Osteocyte (in vitro differentiated cells): ENCODE measurements at regions not wholly inside any gene's neighbourhood (a gene's known extent, or its start where the extent isn't known, plus 50 kb on each side); places are given as distances from the start of the nearest gene placed in this dataset.

Experiments used
- DNase-seq: peaks from one replicate; pipeline ENCODE4 v3.0.0; 2021; ENCODE audit warnings: mixed read lengths; ENCODE audit not compliant: unreplicated experiment; ENCODE audit errors: extremely low spot score
- H3K27ac Mint-ChIP-seq: one replicate; pipeline ENCODE4 v1.8.0; 2021; ENCODE audit warnings: mild to moderate bottlenecking, mixed read lengths; ENCODE audit not compliant: unreplicated experiment
- H3K27me3 Mint-ChIP-seq: one replicate; pipeline ENCODE4 v1.8.0; 2021; ENCODE audit warnings: mixed read lengths; ENCODE audit not compliant: unreplicated experiment
- H3K36me3 Mint-ChIP-seq: one replicate; pipeline ENCODE4 v1.8.0; 2021; ENCODE audit warnings: mixed read lengths; ENCODE audit not compliant: unreplicated experiment
- H3K4me1 Mint-ChIP-seq: one replicate; pipeline ENCODE4 v1.8.0; 2021; ENCODE audit warnings: mixed read lengths; ENCODE audit not compliant: unreplicated experiment
- H3K4me3 Mint-ChIP-seq: one replicate; pipeline ENCODE4 v1.8.0; 2021; ENCODE audit warnings: mild to moderate bottlenecking, moderate library complexity, mixed read lengths; ENCODE audit not compliant: unreplicated experiment
- H3K9me3 Mint-ChIP-seq: one replicate; pipeline ENCODE4 v1.8.0; 2021; ENCODE audit warnings: mixed read lengths; ENCODE audit not compliant: unreplicated experiment
- TF ChIP-seq, protein P1 (sequence below): fragments of 200-600 bp; sonication (generic); IDR thresholded peaks from 2 replicates; pipeline ENCODE4 v1.5.0; 2021; ENCODE audit warnings: antibody characterized with exemption, mild to moderate bottlenecking, moderate library complexity

DNA sequence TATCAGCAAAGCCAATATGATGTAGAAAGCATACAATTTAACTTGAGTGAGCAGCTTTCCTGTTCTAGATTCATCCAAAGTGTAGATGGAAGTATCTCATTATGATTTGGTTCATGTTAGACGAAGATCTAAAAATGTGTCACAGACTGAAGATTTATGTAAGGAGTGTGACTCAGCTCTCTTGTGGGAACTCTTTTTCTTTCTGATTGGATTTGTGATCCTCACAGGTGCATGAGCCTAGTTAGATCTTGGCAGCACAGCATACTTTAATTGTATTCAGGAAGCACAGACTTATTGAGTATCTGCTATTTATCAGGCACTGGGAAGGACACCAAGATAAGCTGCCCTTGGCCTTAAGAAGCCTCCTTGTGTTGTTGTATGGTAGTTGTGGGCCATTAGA lies 147.1 kb downstream of the C11orf91 start:
- Mint-ChIP-seq H3K9me3 (no peaks in the 10 kb centered on the region), H3K4me1 (peaks cover 12% of the 10 kb centered on the region), H3K27me3 (no peaks in the 10 kb centered on the region), H3K36me3 (no peaks in the 10 kb centered on the region), H3K4me3 (no peak overlapping the region), H3K27ac (no peak overlapping the region)
- TF ChIP-seq, protein P1, sequence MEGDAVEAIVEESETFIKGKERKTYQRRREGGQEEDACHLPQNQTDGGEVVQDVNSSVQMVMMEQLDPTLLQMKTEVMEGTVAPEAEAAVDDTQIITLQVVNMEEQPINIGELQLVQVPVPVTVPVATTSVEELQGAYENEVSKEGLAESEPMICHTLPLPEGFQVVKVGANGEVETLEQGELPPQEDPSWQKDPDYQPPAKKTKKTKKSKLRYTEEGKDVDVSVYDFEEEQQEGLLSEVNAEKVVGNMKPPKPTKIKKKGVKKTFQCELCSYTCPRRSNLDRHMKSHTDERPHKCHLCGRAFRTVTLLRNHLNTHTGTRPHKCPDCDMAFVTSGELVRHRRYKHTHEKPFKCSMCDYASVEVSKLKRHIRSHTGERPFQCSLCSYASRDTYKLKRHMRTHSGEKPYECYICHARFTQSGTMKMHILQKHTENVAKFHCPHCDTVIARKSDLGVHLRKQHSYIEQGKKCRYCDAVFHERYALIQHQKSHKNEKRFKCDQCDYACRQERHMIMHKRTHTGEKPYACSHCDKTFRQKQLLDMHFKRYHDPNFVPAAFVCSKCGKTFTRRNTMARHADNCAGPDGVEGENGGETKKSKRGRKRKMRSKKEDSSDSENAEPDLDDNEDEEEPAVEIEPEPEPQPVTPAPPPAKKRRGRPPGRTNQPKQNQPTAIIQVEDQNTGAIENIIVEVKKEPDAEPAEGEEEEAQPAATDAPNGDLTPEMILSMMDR = no peak
- DNase-seq = no peak

DNA sequence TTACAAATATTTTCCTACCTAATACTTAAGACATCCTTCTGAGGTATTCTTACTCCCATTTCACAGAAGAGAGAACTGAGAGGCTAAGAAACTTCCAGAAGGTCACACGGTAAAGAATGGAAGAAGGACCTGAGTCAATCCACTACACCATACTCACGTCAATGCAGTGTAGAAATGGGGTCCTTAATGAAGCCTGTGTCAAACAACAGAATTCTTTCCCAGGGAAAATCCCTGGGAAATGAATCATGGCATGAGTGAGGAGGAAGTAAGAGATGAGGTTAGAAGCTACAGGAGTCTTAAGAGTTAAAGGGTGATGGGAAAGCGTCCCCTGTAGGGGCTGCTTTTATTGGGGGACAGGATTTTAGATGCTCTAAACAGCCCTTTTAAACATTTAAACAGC lies 147.9 kb downstream of the C11orf91 start:
- TF ChIP-seq, protein P1 = no peak
- Mint-ChIP-seq H3K36me3 (no peaks in the 10 kb centered on the region), H3K27ac (no peak overlapping the region), H3K9me3 (no peaks in the 10 kb centered on the region), H3K4me1 (peaks cover 12% of the 10 kb centered on the region), H3K27me3 (no peaks in the 10 kb centered on the region), H3K4me3 (no peak overlapping the region)
- DNase-seq = no peak

DNA sequence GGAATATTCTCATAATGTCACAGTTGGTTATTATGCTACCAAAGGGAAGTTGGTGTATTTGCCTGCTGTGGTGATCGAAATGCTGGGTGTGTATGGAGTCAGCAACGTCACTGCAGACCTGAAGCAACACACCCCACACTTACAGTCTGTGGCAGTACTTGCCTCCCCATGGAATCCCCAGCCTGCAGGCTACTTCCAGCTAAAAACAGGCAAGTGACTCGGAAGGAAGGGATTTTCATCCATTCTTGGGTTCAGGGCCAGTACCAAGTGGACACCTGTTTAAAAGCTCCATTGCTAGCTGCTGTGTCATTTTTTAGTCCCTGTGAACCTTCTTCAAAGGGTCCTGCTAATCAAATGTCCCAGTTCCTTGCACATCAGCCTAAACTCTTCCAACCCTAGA lies 149.6 kb downstream of the C11orf91 start:
- H3K4me1 Mint-ChIP-seq = peaks cover 4% of the 10 kb centered on the region
- H3K9me3 Mint-ChIP-seq = no peaks in the 10 kb centered on the region
- H3K4me3 Mint-ChIP-seq = no peak overlapping the region
- DNase-seq = no peak
- H3K27me3 Mint-ChIP-seq = no peaks in the 10 kb centered on the region
- H3K27ac Mint-ChIP-seq = no peak overlapping the region
- TF ChIP-seq, protein P1 = no peak
- H3K36me3 Mint-ChIP-seq = no peaks in the 10 kb centered on the region

DNA sequence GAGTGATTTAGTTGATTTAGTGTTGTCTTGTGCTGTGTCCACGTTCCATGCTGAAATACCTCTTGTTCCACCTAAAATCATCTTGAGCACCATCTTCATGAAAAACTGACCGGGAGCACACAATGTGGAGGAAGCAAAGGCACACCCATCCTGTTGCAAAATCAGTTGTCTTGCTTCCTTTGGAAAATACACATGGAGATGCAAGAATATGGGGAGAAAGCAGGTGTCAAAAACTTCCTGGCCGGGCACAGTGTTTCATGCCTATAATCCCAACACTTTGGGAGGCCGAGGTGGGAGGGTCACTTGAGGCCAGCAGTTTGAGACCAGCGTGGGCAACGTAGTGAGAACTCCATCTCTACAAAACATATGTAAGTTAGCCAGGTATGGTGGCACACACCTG lies 151.1 kb downstream of the C11orf91 start:
- Mint-ChIP-seq H3K27me3 (no peaks in the 10 kb centered on the region), H3K9me3 (no peaks in the 10 kb centered on the region), H3K27ac (no peak overlapping the region), H3K4me1 (peaks cover 4% of the 10 kb centered on the region), H3K36me3 (no peaks in the 10 kb centered on the region), H3K4me3 (no peak overlapping the region)
- TF ChIP-seq, protein P1 = no peak
- DNase-seq = no peak

DNA sequence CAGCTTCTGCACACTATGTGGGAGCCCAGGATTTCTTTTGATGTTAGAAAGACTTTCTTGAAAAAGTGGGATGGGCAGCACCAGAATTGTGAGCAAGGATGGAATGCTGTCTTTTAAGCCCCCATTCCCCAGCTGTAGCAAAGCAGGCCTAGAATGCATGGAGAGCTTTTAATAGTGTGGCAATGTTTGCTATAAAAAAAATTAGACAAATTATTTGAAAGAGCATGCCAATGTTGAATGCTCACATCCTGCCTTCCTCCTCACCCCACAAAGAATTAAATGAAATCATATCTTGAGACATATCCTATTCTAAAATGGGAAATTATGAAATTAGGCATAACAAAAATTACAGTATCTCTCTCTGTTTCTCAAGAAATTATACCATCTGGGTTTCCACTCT lies 154.7 kb downstream of the C11orf91 start:
- Mint-ChIP-seq H3K36me3 (peaks cover 1% of the 10 kb centered on the region), H3K4me1 (peaks cover 4% of the 10 kb centered on the region)
- DNase-seq = no peak

More for the DNA sequence above, 154.7 kb downstream of the C11orf91 start:
- Mint-ChIP-seq H3K27ac (no peak overlapping the region), H3K4me3 (no peak overlapping the region), H3K27me3 (no peaks in the 10 kb centered on the region), H3K9me3 (no peaks in the 10 kb centered on the region)
- TF ChIP-seq, protein P1 = no peak
